OCI-LY3 (cell line): ENCODE measurements at regions not wholly inside any gene's neighbourhood (a gene's known extent, or its start where the extent isn't known, plus 50 kb on each side); places are given as distances from the start of the nearest gene placed in this dataset.

Experiments
- CTCF ChIP-seq: fragments of 200-600, 300-600 bp; sonication (generic); IDR thresholded peaks from 2 replicates; pipeline ENCODE4 v1.5.1; 2014; ENCODE audit warnings: antibody characterized with exemption, low read length, low read depth
- EZH2phosphoT487 ChIP-seq: fragments of 200-600 bp; shearing (Covaris generic); IDR thresholded peaks from 2 replicates; pipeline ENCODE4 v1.6.1; 2018; ENCODE audit warnings: antibody characterized with exemption, mixed run types, low read depth

GRCh38 chr5:124342584-124342983 is 403.9 kb downstream of the ZNF608 start:
- TF ChIP-seq CTCF (no peak), EZH2phosphoT487 (no peak)
